Endothelial cell of umbilical vein (primary cell): ENCODE measurements at regions not wholly inside any gene's neighbourhood (a gene's known extent, or its start where the extent isn't known, plus 50 kb on each side); places are given as distances from the start of the nearest gene placed in this dataset.

Experiments used
- BruUV-seq: library from RNA; stranded (reverse); fragments of 400-500 nt; replicated peaks from 2 replicates; lab custom pipeline; 2021; lab: Mats Ljungman, UMichigan
- CTCF ChIA-PET: fragments of 300-600, 350-600 bp; sonication (Branson Sonifier 250); formaldehyde crosslinking; loops from one replicate; lab custom pipeline; 2021; ENCODE audit warnings: antibody characterized with exemption, inconsistent platforms; lab: Charles Lee
- POLR2A ChIA-PET: fragments of 300-600, 350-600 bp; sonication (Branson Sonifier 250); formaldehyde crosslinking; loops from one replicate; lab custom pipeline; 2021; ENCODE audit warnings: antibody characterized with exemption, inconsistent platforms; lab: Charles Lee
- DNase-seq: peaks from one replicate; pipeline ENCODE4 v3.0.0-alpha.2; 2011; ENCODE audit warnings: low read depth, low spot score
- FAIRE-seq: peaks from 2 replicates; lab custom pipeline; 2011; peaks lifted over from hg19 to GRCh38; lab: Jason Lieb, UNC
- H2AFZ ChIP-seq: 2 replicates; pipeline ENCODE4 v1.6.0; 2012; ENCODE audit warnings: low read depth, low read length, control low read depth, inconsistent platforms
- H3K27ac ChIP-seq: 2 replicates; pipeline ENCODE4 v1.5.1; 2011; ENCODE audit warnings: low read depth, mild to moderate bottlenecking, control low read depth, low read length, moderate library complexity; ENCODE audit not compliant: insufficient read depth
- H3K27me3 ChIP-seq, 2 experiments: 2 replicates each; pipeline versions ENCODE4 v1.6.0 to v1.6.1; 2011; ENCODE audit warnings: low read length in 2 of 2, mixed read lengths in 1 of 2; ENCODE audit not compliant: control insufficient read depth in 2 of 2, insufficient read depth in 2 of 2
- H3K36me3 ChIP-seq, 2 experiments: 2 replicates in 1 of 2; 3 replicates in 1 of 2; pipeline ENCODE4 v1.5.1; 2011; ENCODE audit warnings: low read length in 2 of 2, mild to moderate bottlenecking in 1 of 2, moderate library complexity in 1 of 2; ENCODE audit not compliant: control insufficient read depth in 2 of 2, insufficient read depth in 2 of 2; ENCODE audit errors: extremely low read depth in 1 of 2
- H3K4me1 ChIP-seq: 3 replicates; pipeline ENCODE4 v1.5.1; 2011; ENCODE audit warnings: mild to moderate bottlenecking, low read length; ENCODE audit not compliant: control insufficient read depth, insufficient read depth; ENCODE audit errors: extremely low read depth
- H3K4me2 ChIP-seq: 2 replicates; pipeline ENCODE4 v1.6.1; 2011; ENCODE audit warnings: low read length, control low read depth, mixed read lengths; ENCODE audit not compliant: insufficient read depth
- H3K4me3 ChIP-seq, 3 experiments: fragments of 200-600 bp in 1 of 3; sonication (generic), shearing (Covaris generic) in 1 of 3; replicated peaks in 1 of 3; 2 replicates each; pipeline ENCODE4 v1.5.1; 2011 to 2016; ENCODE audit warnings: control low read depth in 3 of 3, low read length in 3 of 3, mild to moderate bottlenecking in 2 of 3, inconsistent platforms in 1 of 3, low read depth in 1 of 3, moderate library complexity in 1 of 3; ENCODE audit not compliant: insufficient read depth in 1 of 3
- H3K79me2 ChIP-seq: 2 replicates; pipeline ENCODE4 v1.6.0; 2012; ENCODE audit warnings: low read length, inconsistent platforms; ENCODE audit not compliant: control insufficient read depth, insufficient read depth
- H3K9ac ChIP-seq: replicated peaks from 2 replicates; pipeline ENCODE3; 2011; ENCODE audit warnings: low read length, control low read depth; ENCODE audit not compliant: insufficient read depth; ENCODE audit errors: extremely low read depth
- H3K9me1 ChIP-seq: replicated peaks from 3 replicates; pipeline ENCODE4 v1.6.0; 2011; ENCODE audit warnings: mild to moderate bottlenecking, low read length; ENCODE audit not compliant: control insufficient read depth, insufficient read depth; ENCODE audit errors: extremely low read depth
- H3K9me3 ChIP-seq: replicated peaks from 2 replicates; pipeline ENCODE4 v1.5.1; 2012; ENCODE audit warnings: low read length, inconsistent platforms; ENCODE audit not compliant: control insufficient read depth, insufficient read depth
- H4K20me1 ChIP-seq: replicated peaks from 2 replicates; pipeline ENCODE3; 2011; ENCODE audit warnings: mild to moderate bottlenecking, low read length; ENCODE audit not compliant: control insufficient read depth, insufficient read depth; ENCODE audit errors: extremely low read depth
- CTCF ChIP-seq, 2 donors: IDR thresholded peaks; 1 replicate in 1 of 2; 2 replicates in 1 of 2; pipeline ENCODE4 v1.5.1; 2011; ENCODE audit warnings: low read length in 2 of 2, mild to moderate bottlenecking in 2 of 2, moderate library complexity in 2 of 2, control low read depth in 1 of 2, inconsistent platforms in 1 of 2, low read depth in 1 of 2; ENCODE audit not compliant: insufficient read depth in 1 of 2; ENCODE audit errors: extremely low read depth in 1 of 2
- EZH2 ChIP-seq: IDR thresholded peaks from 2 replicates; pipeline ENCODE4 v1.6.1; 2012; ENCODE audit warnings: borderline replicate concordance, low read depth, mild to moderate bottlenecking, moderate library complexity, low read length, inconsistent platforms; ENCODE audit not compliant: severe bottlenecking
- FOS ChIP-seq: IDR thresholded peaks from 2 replicates; pipeline ENCODE4 v1.6.1; 2011; ENCODE audit warnings: mild to moderate bottlenecking, low read length, moderate library complexity, borderline replicate concordance; ENCODE audit not compliant: insufficient read depth
- GATA2 ChIP-seq: IDR thresholded peaks from 2 replicates; pipeline ENCODE4 v1.7.0; 2011; ENCODE audit warnings: low read depth, mild to moderate bottlenecking, moderate library complexity, mixed read lengths, low read length; ENCODE audit not compliant: insufficient read length, insufficient read depth
- JUN ChIP-seq: IDR thresholded peaks from 2 replicates; pipeline ENCODE4 v1.6.1; 2011; ENCODE audit warnings: borderline replicate concordance, low read depth; ENCODE audit not compliant: insufficient read length, insufficient read depth
- MYC ChIP-seq: IDR thresholded peaks from one replicate; pipeline ENCODE4 v1.6.1; 2011; ENCODE audit warnings: mild to moderate bottlenecking, low read depth, low read length
- POLR2A ChIP-seq: IDR thresholded peaks from 2 replicates; pipeline ENCODE4 v1.6.1; 2012; ENCODE audit warnings: low read depth, mild to moderate bottlenecking, control low read depth, low read length
- dilution Hi-C: fragments of 300-500 bp; cut with MboI; formaldehyde crosslinking; loops from one replicate; pipeline ENCODE4 v1.15.0; 2019; ENCODE audit warnings: low sequenced_read_pairs; ENCODE audit not compliant: extremely low pct_ligation_motif_present
- intact Hi-C: fragments of 100-400 bp; cut with micrococcal nuclease; formaldehyde crosslinking; loops from one replicate; pipeline ENCODE4 v1.10.0; 2022
- TF ChIP-seq, protein P1 (sequence below): IDR thresholded peaks from 2 replicates; pipeline ENCODE4 v1.6.1; 2011; ENCODE audit not compliant: insufficient read depth, insufficient read length

- no peaks in the 10 kb centered on the region for H3K9me3 ChIP-seq
- dilution Hi-C loops (no loop called here), intact Hi-C loops (no loop called here)
- no peak overlapping the region for H3K4me2 ChIP-seq
- FAIRE-seq = no peak
- no peak for DNase-seq
- BruUV-seq = no TSS peak
- POLR2A ChIA-PET = no interaction called here
- CTCF ChIA-PET = no interaction called here
- H3K9me1 ChIP-seq = no peaks in the 10 kb centered on the region
- H3K27ac ChIP-seq = no peak overlapping the region
- H3K27me3 ChIP-seq = no peaks in the 10 kb centered on the region
- no peaks in the 10 kb centered on the region for H3K4me1 ChIP-seq
- H3K4me3 ChIP-seq = no peak overlapping the region
- H3K79me2 ChIP-seq = no peaks in the 10 kb centered on the region
- TF ChIP-seq POLR2A (no peak), MYC (no peak), FOS (no peak), EZH2 (no peak), GATA2 (no peak), JUN (no peak), CTCF (IDR thresholded peaks at IDR 0.05; ENCODE audit: extremely low read depth in 1 of 2, insufficient read depth in 1 of 2, low read depth in 1 of 2, low read length in 2 of 2) (no peak)
- TF ChIP-seq, protein P1, sequence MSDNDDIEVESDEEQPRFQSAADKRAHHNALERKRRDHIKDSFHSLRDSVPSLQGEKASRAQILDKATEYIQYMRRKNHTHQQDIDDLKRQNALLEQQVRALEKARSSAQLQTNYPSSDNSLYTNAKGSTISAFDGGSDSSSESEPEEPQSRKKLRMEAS = no peak
- no peak overlapping the region for H3K9ac ChIP-seq
- H2AFZ ChIP-seq = no peak overlapping the region
- no peaks in the 10 kb centered on the region for H4K20me1 ChIP-seq
- no peaks in the 10 kb centered on the region for H3K36me3 ChIP-seq
Measured at GRCh38 chr1:68848017-68848416, 351.1 kb upstream of the DEPDC1 start.
